ENCODE measurements at regions not wholly inside any gene's neighbourhood (a gene's known extent, or its start where the extent isn't known, plus 50 kb on each side); places are given as distances from the start of the nearest gene placed in this dataset.

- no peak overlapping the region for H3K27ac ChIP-seq (ENCODE audit: low read depth, low read length)
- H3K4me1 ChIP-seq (ENCODE audit: insufficient read depth, low read length) = no peaks in the 10 kb centered on the region
- 93% methylated on average over 5 of the region's 5 CpGs for WGBS
- H3K9ac ChIP-seq (ENCODE audit: low read depth, low read length) = no peak overlapping the region
- no peaks in the 10 kb centered on the region for H3K9me3 ChIP-seq (ENCODE audit: insufficient read depth, low read depth, low read length)
- no peaks in the 10 kb centered on the region for H3K36me3 ChIP-seq (ENCODE audit: insufficient read depth, low read length)
- no peak overlapping the region for H3K4me3 ChIP-seq (ENCODE audit: low read length)
- no peaks in the 10 kb centered on the region for H3K27me3 ChIP-seq (ENCODE audit: insufficient read depth, low read length)
Observed at GRCh38 chr14:58798173-58798572, 160.4 kb downstream of the DACT1 start.

- H3K27me3 ChIP-seq (ENCODE audit: insufficient read depth, low read length) = no peaks in the 10 kb centered on the region
- H3K9ac ChIP-seq (ENCODE audit: low read depth, low read length) = no peak overlapping the region
- no peaks in the 10 kb centered on the region for H3K36me3 ChIP-seq (ENCODE audit: insufficient read depth, low read length)
- no peak overlapping the region for H3K4me3 ChIP-seq (ENCODE audit: low read length)
- H3K9me3 ChIP-seq (ENCODE audit: insufficient read depth, low read depth, low read length) = no peaks in the 10 kb centered on the region
- H3K4me1 ChIP-seq (ENCODE audit: insufficient read depth, low read length) = no peaks in the 10 kb centered on the region
- no peak overlapping the region for H3K27ac ChIP-seq (ENCODE audit: low read depth, low read length)
Observed at GRCh38 chr14:58801086-58801485, 163.3 kb downstream of the DACT1 start.

GRCh38 chr14:58805057-58805456 lies 167.3 kb downstream of the DACT1 start:
- Histone ChIP-seq H3K36me3 (ENCODE audit: insufficient read depth, low read length) (no peaks in the 10 kb centered on the region), H3K9me3 (ENCODE audit: insufficient read depth, low read depth, low read length) (no peaks in the 10 kb centered on the region), H3K27me3 (ENCODE audit: insufficient read depth, low read length) (no peaks in the 10 kb centered on the region), H3K4me3 (ENCODE audit: low read length) (no peak overlapping the region), H3K9ac (ENCODE audit: low read depth, low read length) (no peak overlapping the region), H3K4me1 (ENCODE audit: insufficient read depth, low read length) (no peaks in the 10 kb centered on the region), H3K27ac (ENCODE audit: low read depth, low read length) (no peak overlapping the region)
- 94% methylated on average over 4 of the region's 4 CpGs for WGBS

DNA sequence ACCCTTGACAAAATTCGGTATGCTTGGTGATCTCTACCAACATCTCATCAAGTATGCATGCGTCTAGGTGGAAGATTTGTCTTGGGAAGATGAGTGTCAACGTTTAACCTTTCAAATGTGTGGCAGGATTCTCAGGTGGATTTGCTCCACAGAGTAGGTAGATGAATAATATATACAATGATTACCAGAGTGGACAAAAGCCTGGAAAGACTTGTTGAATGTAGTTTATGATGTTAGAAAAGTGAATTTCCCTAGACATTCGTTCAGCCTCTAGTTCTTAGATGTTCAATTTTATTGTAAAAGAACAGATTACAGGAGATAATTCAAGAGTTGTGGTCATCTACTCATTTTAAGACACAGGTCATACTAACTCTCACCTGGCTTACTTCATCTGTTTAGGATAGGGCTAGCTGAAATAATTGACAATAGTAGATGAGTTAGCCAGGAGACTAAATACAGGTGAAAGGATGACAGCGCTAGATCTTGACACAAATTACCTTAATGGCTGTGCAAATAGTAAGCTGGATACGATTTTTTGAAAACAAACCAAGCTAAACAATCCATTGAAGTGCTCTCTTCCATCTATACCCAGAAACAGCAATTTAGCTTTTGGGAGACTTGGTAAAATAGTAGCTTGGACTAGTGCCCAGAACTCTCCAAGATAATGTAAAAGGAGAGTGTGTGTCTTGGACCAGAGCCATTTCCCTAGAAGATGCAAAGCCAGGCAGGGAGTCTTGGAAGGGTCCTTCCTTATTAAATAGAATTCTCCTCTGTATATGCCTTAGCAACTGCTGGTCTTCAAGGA lies 168.0 kb downstream of the DACT1 start:
- Histone ChIP-seq H3K4me1 (ENCODE audit: insufficient read depth, low read length) (no peaks in the 10 kb centered on the region), H3K36me3 (ENCODE audit: insufficient read depth, low read length) (no peaks in the 10 kb centered on the region), H3K27ac (ENCODE audit: low read depth, low read length) (no peak overlapping the region), H3K9me3 (ENCODE audit: insufficient read depth, low read depth, low read length) (no peaks in the 10 kb centered on the region), H3K27me3 (ENCODE audit: insufficient read depth, low read length) (no peaks in the 10 kb centered on the region), H3K9ac (ENCODE audit: low read depth, low read length) (no peak overlapping the region), H3K4me3 (ENCODE audit: low read length) (no peak overlapping the region)
- WGBS = 97% methylated on average over 6 of the region's 6 CpGs

DNA sequence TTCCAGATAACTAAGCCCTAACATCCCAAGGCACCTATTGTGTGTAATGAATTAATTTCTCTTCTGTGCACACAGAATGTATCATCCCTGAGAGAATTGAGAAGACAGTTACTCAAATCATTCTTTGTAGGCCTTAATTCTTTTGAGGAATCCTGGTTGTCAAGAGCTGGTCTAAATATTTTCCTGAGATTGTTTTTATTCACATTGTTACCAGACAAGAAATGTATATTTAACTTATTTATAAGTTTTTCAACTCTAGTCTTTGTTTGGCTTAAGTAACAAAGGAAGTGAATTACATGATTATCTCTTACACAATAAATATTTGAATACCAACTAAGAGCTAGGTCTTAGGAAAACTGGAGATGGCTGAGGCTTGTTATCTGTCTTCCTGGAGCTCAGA lies 169.4 kb downstream of the DACT1 start:
- Histone ChIP-seq H3K27me3 (ENCODE audit: insufficient read depth, low read length) (no peaks in the 10 kb centered on the region), H3K9ac (ENCODE audit: low read depth, low read length) (no peak overlapping the region), H3K4me3 (ENCODE audit: low read length) (no peak overlapping the region), H3K4me1 (ENCODE audit: insufficient read depth, low read length) (no peaks in the 10 kb centered on the region), H3K9me3 (ENCODE audit: insufficient read depth, low read depth, low read length) (no peaks in the 10 kb centered on the region), H3K36me3 (ENCODE audit: insufficient read depth, low read length) (no peaks in the 10 kb centered on the region), H3K27ac (ENCODE audit: low read depth, low read length) (no peak overlapping the region)

- Histone ChIP-seq H3K9me3 (ENCODE audit: insufficient read depth, low read depth, low read length) (no peaks in the 10 kb centered on the region), H3K27me3 (ENCODE audit: insufficient read depth, low read length) (no peaks in the 10 kb centered on the region), H3K27ac (ENCODE audit: low read depth, low read length) (no peak overlapping the region), H3K9ac (ENCODE audit: low read depth, low read length) (no peak overlapping the region), H3K4me3 (ENCODE audit: low read length) (no peak overlapping the region), H3K36me3 (ENCODE audit: insufficient read depth, low read length) (no peaks in the 10 kb centered on the region), H3K4me1 (ENCODE audit: insufficient read depth, low read length) (no peaks in the 10 kb centered on the region)
- 93% methylated on average over 4 of the region's 4 CpGs for WGBS
Observed at GRCh38 chr14:58808828-58809227, 171.1 kb downstream of the DACT1 start.

DNA sequence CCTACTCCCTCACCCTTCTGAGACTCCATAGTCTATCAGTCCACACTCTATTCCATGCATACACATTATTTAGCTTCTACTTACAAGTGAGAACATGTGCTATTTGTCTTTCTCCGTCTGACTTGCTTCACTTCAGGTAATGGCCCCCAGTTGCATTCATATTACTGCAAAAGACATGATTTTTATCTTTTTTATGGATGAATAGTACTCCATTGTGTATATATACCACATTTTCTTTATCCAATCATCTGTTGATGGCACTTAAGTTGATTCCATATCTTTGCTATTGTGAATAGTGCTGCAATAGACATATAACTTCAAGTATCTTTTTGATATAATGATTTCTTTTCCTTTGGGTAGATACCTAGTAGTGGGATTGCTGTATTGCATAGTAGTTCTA lies 171.8 kb downstream of the DACT1 start:
- no peaks in the 10 kb centered on the region for H3K9me3 ChIP-seq (ENCODE audit: insufficient read depth, low read depth, low read length)
- H3K27ac ChIP-seq (ENCODE audit: low read depth, low read length) = no peak overlapping the region
- H3K36me3 ChIP-seq (ENCODE audit: insufficient read depth, low read length) = no peaks in the 10 kb centered on the region
- H3K4me3 ChIP-seq (ENCODE audit: low read length) = no peak overlapping the region
- H3K4me1 ChIP-seq (ENCODE audit: insufficient read depth, low read length) = no peaks in the 10 kb centered on the region
- WGBS = 100% methylated on average over 1 of the region's 1 CpG
- no peak overlapping the region for H3K9ac ChIP-seq (ENCODE audit: low read depth, low read length)
- H3K27me3 ChIP-seq (ENCODE audit: insufficient read depth, low read length) = no peaks in the 10 kb centered on the region

GRCh38 chr14:58812050-58812910 lies 174.5 kb downstream of the DACT1 start:
- 72% methylated on average over 3 of the region's 3 CpGs for WGBS
- Histone ChIP-seq H3K4me3 (ENCODE audit: low read length) (no peak overlapping the region), H3K27ac (ENCODE audit: low read depth, low read length) (no peak overlapping the region), H3K4me1 (ENCODE audit: insufficient read depth, low read length) (no peaks in the 10 kb centered on the region), H3K9ac (ENCODE audit: low read depth, low read length) (no peak overlapping the region), H3K36me3 (ENCODE audit: insufficient read depth, low read length) (no peaks in the 10 kb centered on the region), H3K9me3 (ENCODE audit: insufficient read depth, low read depth, low read length) (no peaks in the 10 kb centered on the region), H3K27me3 (ENCODE audit: insufficient read depth, low read length) (no peaks in the 10 kb centered on the region)

- WGBS = 84% methylated on average over 2 of the region's 2 CpGs
- H3K27me3 ChIP-seq (ENCODE audit: insufficient read depth, low read length) = no peaks in the 10 kb centered on the region
- no peak overlapping the region for H3K4me3 ChIP-seq (ENCODE audit: low read length)
- no peaks in the 10 kb centered on the region for H3K36me3 ChIP-seq (ENCODE audit: insufficient read depth, low read length)
- no peaks in the 10 kb centered on the region for H3K4me1 ChIP-seq (ENCODE audit: insufficient read depth, low read length)
- H3K9ac ChIP-seq (ENCODE audit: low read depth, low read length) = no peak overlapping the region
- H3K9me3 ChIP-seq (ENCODE audit: insufficient read depth, low read depth, low read length) = no peaks in the 10 kb centered on the region
- H3K27ac ChIP-seq (ENCODE audit: low read depth, low read length) = no peak overlapping the region
Observed at GRCh38 chr14:58813745-58814144, 176.0 kb downstream of the DACT1 start.

DNA sequence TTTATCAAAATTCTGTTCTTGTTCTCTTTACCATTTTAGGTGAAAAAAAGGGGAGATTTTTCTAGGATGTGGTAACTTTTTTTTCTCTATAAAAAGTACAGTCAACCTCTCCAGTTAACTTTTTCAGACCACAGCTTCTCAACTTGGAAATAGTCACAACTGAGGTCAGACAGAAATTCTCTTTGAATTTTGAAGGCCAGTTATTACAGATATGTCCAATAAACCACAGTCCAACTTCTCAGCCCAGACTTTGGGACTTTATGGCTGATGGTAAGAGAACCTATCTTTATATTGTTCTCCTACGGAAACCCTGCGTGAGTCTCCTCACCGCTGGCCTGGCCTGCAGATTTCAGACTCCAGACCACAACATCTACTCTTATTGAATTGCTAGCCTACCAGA lies 176.7 kb downstream of the DACT1 start:
- H3K36me3 ChIP-seq (ENCODE audit: insufficient read depth, low read length) = no peaks in the 10 kb centered on the region
- 95% methylated on average over 3 of the region's 3 CpGs for WGBS
- H3K27me3 ChIP-seq (ENCODE audit: insufficient read depth, low read length) = no peaks in the 10 kb centered on the region
- no peaks in the 10 kb centered on the region for H3K4me1 ChIP-seq (ENCODE audit: insufficient read depth, low read length)
- no peak overlapping the region for H3K4me3 ChIP-seq (ENCODE audit: low read length)
- no peaks in the 10 kb centered on the region for H3K9me3 ChIP-seq (ENCODE audit: insufficient read depth, low read depth, low read length)
- no peak overlapping the region for H3K9ac ChIP-seq (ENCODE audit: low read depth, low read length)
- no peak overlapping the region for H3K27ac ChIP-seq (ENCODE audit: low read depth, low read length)

- Histone ChIP-seq H3K4me3 (ENCODE audit: low read length) (no peak overlapping the region), H3K27ac (ENCODE audit: low read depth, low read length) (no peak overlapping the region), H3K9ac (ENCODE audit: low read depth, low read length) (no peak overlapping the region), H3K9me3 (ENCODE audit: insufficient read depth, low read depth, low read length) (no peaks in the 10 kb centered on the region), H3K4me1 (ENCODE audit: insufficient read depth, low read length) (no peaks in the 10 kb centered on the region), H3K36me3 (ENCODE audit: insufficient read depth, low read length) (no peaks in the 10 kb centered on the region), H3K27me3 (ENCODE audit: insufficient read depth, low read length) (no peaks in the 10 kb centered on the region)
- 64% methylated on average over 2 of the region's 2 CpGs for WGBS
Observed at GRCh38 chr14:58815161-58815701, 177.5 kb downstream of the DACT1 start.

Data from HUES64 (cell line).